ENCODE measurements at regions not wholly inside any gene's neighbourhood (a gene's known extent, or its start where the extent isn't known, plus 50 kb on each side); places are given as distances from the start of the nearest gene placed in this dataset.

- no peak for TF ChIP-seq CTCF (IDR thresholded peaks at IDR 0.05; ENCODE audit: insufficient read depth, low read length)
- H3K4me3 ChIP-seq (ENCODE audit: low read depth, low read length), result no peak overlapping the region
- DNase-seq (ENCODE audit: low read depth), result no peak
These were observed 337.8 kb upstream of the CDH2 start for GRCh38 chr18:28514699-28515098.

- no peak for TF ChIP-seq CTCF (IDR thresholded peaks at IDR 0.05; ENCODE audit: insufficient read depth, low read length)
These were observed 335.4 kb upstream of the CDH2 start for GRCh38 chr18:28512357-28512756.

GRCh38 chr18:28511413-28511821 lies 334.5 kb upstream of the CDH2 start:
- DNase-seq (ENCODE audit: low read depth), result peak; percentile 32
- TF ChIP-seq CTCF (IDR thresholded peaks at IDR 0.05; ENCODE audit: insufficient read depth, low read length), result no peak
- H3K4me3 ChIP-seq (ENCODE audit: low read depth, low read length), result no peak overlapping the region

More at GRCh38 chr18:28512357-28512756, 335.4 kb upstream of the CDH2 start:
- DNase-seq (ENCODE audit: low read depth), result peak; percentile 16
- no peak overlapping the region for H3K4me3 ChIP-seq (ENCODE audit: low read depth, low read length)

GRCh38 chr18:28510210-28510609 lies 333.3 kb upstream of the CDH2 start:
- H3K4me3 ChIP-seq (ENCODE audit: low read depth, low read length), result no peak overlapping the region
- DNase-seq (ENCODE audit: low read depth), result no peak
- TF ChIP-seq CTCF (IDR thresholded peaks at IDR 0.05; ENCODE audit: insufficient read depth, low read length), result no peak

- DNase-seq (ENCODE audit: low read depth), result no peak
- no peak overlapping the region for H3K4me3 ChIP-seq (ENCODE audit: low read depth, low read length)
These were observed 327.1 kb upstream of the CDH2 start for GRCh38 chr18:28504066-28504465.

GRCh38 chr18:28494151-28494550 lies 317.2 kb upstream of the CDH2 start:
- DNase-seq (ENCODE audit: low read depth), result peak; percentile 89
- TF ChIP-seq CTCF (IDR thresholded peaks at IDR 0.05; ENCODE audit: insufficient read depth, low read length), result no peak
- no peak overlapping the region for H3K4me3 ChIP-seq (ENCODE audit: low read depth, low read length)

More at GRCh38 chr18:28504066-28504465, 327.1 kb upstream of the CDH2 start:
- TF ChIP-seq CTCF (IDR thresholded peaks at IDR 0.05; ENCODE audit: insufficient read depth, low read length), result no peak

GRCh38 chr18:28485918-28486317 lies 309.0 kb upstream of the CDH2 start:
- no peak for DNase-seq (ENCODE audit: low read depth)
- no peak overlapping the region for H3K4me3 ChIP-seq (ENCODE audit: low read depth, low read length)
- no peak for TF ChIP-seq CTCF (IDR thresholded peaks at IDR 0.05; ENCODE audit: insufficient read depth, low read length)
